Naive thymus-derived CD4-positive, alpha-beta T cell (primary cell): ENCODE measurements at regions not wholly inside any gene's neighbourhood (a gene's known extent, or its start where the extent isn't known, plus 50 kb on each side); places are given as distances from the start of the nearest gene placed in this dataset.

Source experiments
- ATAC-seq: fragments of 150-1000 bp; cut with Tn5 transposase; 2 replicates; pipeline ENCODE4 v1.10.0; 2021; ENCODE audit warnings: mild to moderate bottlenecking, moderate library complexity
- CTCF ChIA-PET: fragments of 350-600 bp; sonication (Branson Sonifier 250); formaldehyde crosslinking; loops from one replicate; lab custom pipeline; 2021; ENCODE audit warnings: antibody characterized with exemption; lab: Charles Lee
- POLR2A ChIA-PET: fragments of 350-600 bp; sonication (Branson Sonifier 250); formaldehyde crosslinking; loops from one replicate; lab custom pipeline; 2021; ENCODE audit warnings: antibody characterized with exemption, inconsistent platforms; lab: Charles Lee
- DNase-seq, 9 donors: peaks; one replicate each; pipeline versions ENCODE4 v3.0.0 to v3.0.0-alpha.2; 2020 to 2022; ENCODE audit warnings: mixed read lengths in 1 of 9
- H3K27ac ChIP-seq: one replicate; pipeline ENCODE4 v1.7.0; 2013; ENCODE audit warnings: mild to moderate bottlenecking, low read depth, low read length, moderate library complexity
- H3K27me3 ChIP-seq, 2 donors: one replicate each; pipeline ENCODE4 v1.7.0; 2013; ENCODE audit warnings: low read length in 2 of 2, mild to moderate bottlenecking in 2 of 2, moderate library complexity in 2 of 2; ENCODE audit not compliant: control insufficient read depth in 2 of 2, insufficient read depth in 2 of 2
- H3K36me3 ChIP-seq, 3 experiments: 1 replicate in 2 of 3; 2 replicates in 1 of 3; pipeline ENCODE4 v1.7.0; 2013; ENCODE audit warnings: low read length in 3 of 3, mild to moderate bottlenecking in 3 of 3, moderate library complexity in 1 of 3; ENCODE audit not compliant: insufficient read depth in 3 of 3, control insufficient read depth in 2 of 3
- H3K4me1 ChIP-seq, 2 donors: one replicate each; pipeline ENCODE4 v1.7.0; 2013; ENCODE audit warnings: low read length in 2 of 2, mild to moderate bottlenecking in 2 of 2, moderate library complexity in 1 of 2; ENCODE audit not compliant: control insufficient read depth in 2 of 2, insufficient read depth in 2 of 2
- H3K4me3 ChIP-seq: 2 replicates; pipeline ENCODE4 v1.7.0; 2013; ENCODE audit warnings: mild to moderate bottlenecking, low read length
- H3K9me3 ChIP-seq, 3 experiments: 1 replicate in 2 of 3; 2 replicates in 1 of 3; pipeline ENCODE4 v1.7.0; 2013; ENCODE audit warnings: low read length in 3 of 3; ENCODE audit not compliant: control insufficient read depth in 2 of 3
- H3K27ac Mint-ChIP-seq, 9 donors: one replicate each; pipeline ENCODE4 v1.8.0; 2020 to 2022; ENCODE audit warnings: mixed read lengths in 9 of 9, mild to moderate bottlenecking in 8 of 9, moderate library complexity in 5 of 9, inconsistent platforms in 2 of 9
- H3K27me3 Mint-ChIP-seq, 5 donors: one replicate each; pipeline ENCODE4 v1.8.0; 2021 to 2022; ENCODE audit warnings: mixed read lengths in 5 of 5, mild to moderate bottlenecking in 1 of 5
- H3K36me3 Mint-ChIP-seq, 5 donors: one replicate each; pipeline ENCODE4 v1.8.0; 2020 to 2022; ENCODE audit warnings: mixed read lengths in 5 of 5, mild to moderate bottlenecking in 3 of 5, inconsistent platforms in 1 of 5
- H3K4me1 Mint-ChIP-seq, 7 donors: one replicate each; pipeline ENCODE4 v1.8.0; 2020 to 2022; ENCODE audit warnings: mixed read lengths in 7 of 7, mild to moderate bottlenecking in 3 of 7, inconsistent platforms in 1 of 7
- H3K4me3 Mint-ChIP-seq, 10 donors: one replicate each; pipeline ENCODE4 v1.8.0; 2020 to 2022; ENCODE audit warnings: mild to moderate bottlenecking in 10 of 10, mixed read lengths in 10 of 10, moderate library complexity in 6 of 10, inconsistent platforms in 2 of 10
- H3K9me3 Mint-ChIP-seq, 11 donors: one replicate each; pipeline ENCODE4 v1.8.0; 2020 to 2022; ENCODE audit warnings: mixed read lengths in 11 of 11, mild to moderate bottlenecking in 4 of 11, inconsistent platforms in 1 of 11, moderate library complexity in 1 of 11
- intact Hi-C, 2 donors: fragments of 100-400 bp; cut with micrococcal nuclease; formaldehyde crosslinking; loops; one replicate each; pipeline ENCODE4 v1.15.1; 2023

DNA sequence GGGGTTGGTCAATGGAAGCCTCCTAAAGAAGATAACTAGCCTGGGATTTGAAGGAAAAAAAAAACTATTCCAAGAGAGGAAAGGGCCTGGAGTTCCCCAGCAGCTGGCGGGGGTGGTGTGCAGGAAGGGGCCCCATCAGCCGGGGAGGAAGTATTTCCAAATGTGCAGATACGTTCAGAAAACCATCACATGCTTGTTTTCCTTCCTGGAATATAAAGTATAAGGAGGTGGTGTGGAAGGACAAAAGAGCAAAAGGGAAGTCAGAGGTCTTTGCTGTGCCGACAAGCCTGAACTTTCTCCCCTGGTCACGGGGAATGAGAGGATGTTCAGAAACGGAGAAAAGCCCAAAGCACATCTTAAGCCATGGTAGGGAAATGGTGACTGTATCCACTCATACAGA is 72.0 kb upstream of the BACE2 start:
- peaks cover 0 to 11% (median 3%) of the 10 kb centered on the region in 11 donors for H3K9me3 Mint-ChIP-seq

DNA sequence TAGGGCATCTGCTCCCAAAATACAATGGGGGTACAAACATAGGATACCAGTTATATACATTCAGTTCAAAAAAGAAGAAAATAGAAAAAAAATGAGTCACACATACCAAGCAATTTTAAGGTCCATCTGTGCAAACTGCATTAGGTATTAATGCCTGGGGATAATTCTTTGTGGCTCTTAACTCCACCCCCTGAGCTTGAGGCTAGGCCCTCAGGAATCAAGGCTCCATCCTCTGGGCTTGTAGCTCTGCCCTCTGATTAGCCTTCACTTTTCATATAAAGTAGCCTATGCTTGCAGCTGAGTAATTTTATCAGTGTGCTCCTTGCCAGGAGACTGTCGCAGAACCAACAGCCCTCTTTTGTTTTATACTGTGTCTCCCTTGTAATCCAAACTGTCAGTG is 69.9 kb upstream of the BACE2 start:
- Mint-ChIP-seq H3K27me3 (peaks cover 3 to 27% (median 14%) of the 10 kb centered on the region in 5 donors), H3K9me3 (peaks cover 0 to 11% (median 3%) of the 10 kb centered on the region in 11 donors), H3K36me3 (no peaks in the 10 kb centered on the region), H3K4me3 (no peak overlapping the region), H3K27ac (no peak overlapping the region), H3K4me1 (no peaks in the 10 kb centered on the region)
- intact Hi-C loops = no loop called here
- no peak overlapping the region for H3K27ac ChIP-seq
- H3K4me1 ChIP-seq = no peaks in the 10 kb centered on the region
- ChIA-PET CTCF (no interaction called here), POLR2A (no interaction called here)
- ATAC-seq (no peak), DNase-seq (no peak)
- H3K4me3 ChIP-seq = no peak overlapping the region
- no peaks in the 10 kb centered on the region for H3K27me3 ChIP-seq
- H3K9me3 ChIP-seq = no peaks in the 10 kb centered on the region
- no peaks in the 10 kb centered on the region for H3K36me3 ChIP-seq

More for the DNA sequence above, 72.0 kb upstream of the BACE2 start:
- DNase-seq (no peak), ATAC-seq (no peak)
- ChIA-PET POLR2A (no interaction called here), CTCF (no interaction called here)
- peaks cover 3 to 34% (median 13%) of the 10 kb centered on the region in 5 donors for H3K27me3 Mint-ChIP-seq
- H3K27ac Mint-ChIP-seq = no peak overlapping the region
- H3K36me3 Mint-ChIP-seq = no peaks in the 10 kb centered on the region
- no peaks in the 10 kb centered on the region for H3K36me3 ChIP-seq
- no peaks in the 10 kb centered on the region for H3K27me3 ChIP-seq
- H3K4me3 Mint-ChIP-seq = no peak overlapping the region
- intact Hi-C loops = no loop called here
- H3K9me3 ChIP-seq = no peaks in the 10 kb centered on the region
- H3K4me1 ChIP-seq = no peaks in the 10 kb centered on the region
- no peak overlapping the region for H3K27ac ChIP-seq
- H3K4me1 Mint-ChIP-seq = no peaks in the 10 kb centered on the region
- no peak overlapping the region for H3K4me3 ChIP-seq

DNA sequence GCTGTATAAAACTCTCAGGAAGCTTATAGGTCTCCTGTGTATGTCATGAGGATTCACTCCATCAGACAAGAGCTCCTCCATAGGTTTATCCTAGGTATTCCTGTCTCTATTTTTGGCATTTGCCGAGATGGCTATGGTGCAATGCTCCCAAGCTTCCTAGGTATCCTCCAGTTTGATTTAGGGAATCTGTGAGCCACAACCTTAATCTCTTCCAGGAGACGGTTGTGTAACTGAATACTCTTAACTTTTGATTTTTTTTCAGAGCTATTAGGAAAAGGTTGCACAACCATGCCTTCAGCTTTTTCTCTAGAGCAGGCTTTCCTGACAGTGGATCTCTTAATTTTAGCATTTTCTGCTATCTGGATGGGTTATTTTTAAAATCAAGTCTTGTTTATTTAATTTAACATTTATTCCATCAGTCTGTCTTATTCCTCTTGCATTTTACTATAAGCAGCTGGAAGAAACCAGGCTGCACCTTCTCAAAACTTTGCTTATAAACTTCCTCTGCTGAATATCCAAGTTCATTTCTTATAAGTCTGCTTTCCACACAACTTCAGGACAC is 69.4 kb upstream of the BACE2 start:
- H3K36me3 ChIP-seq = no peaks in the 10 kb centered on the region
- Mint-ChIP-seq H3K4me1 (no peaks in the 10 kb centered on the region), H3K36me3 (no peaks in the 10 kb centered on the region), H3K27ac (no peak overlapping the region), H3K4me3 (no peak overlapping the region), H3K9me3 (peaks cover 0 to 11% (median 3%) of the 10 kb centered on the region in 11 donors), H3K27me3 (peaks cover 3 to 27% (median 14%) of the 10 kb centered on the region in 5 donors)
- ChIA-PET CTCF (no interaction called here), POLR2A (no interaction called here)
- ATAC-seq (no peak), DNase-seq (no peak)
- intact Hi-C loops = no loop called here
- H3K27me3 ChIP-seq = no peaks in the 10 kb centered on the region
- H3K27ac ChIP-seq = no peak overlapping the region
- H3K4me3 ChIP-seq = no peak overlapping the region
- H3K9me3 ChIP-seq = no peaks in the 10 kb centered on the region
- no peaks in the 10 kb centered on the region for H3K4me1 ChIP-seq

- intact Hi-C loops = no loop called here
- Mint-ChIP-seq H3K27me3 (peaks cover 0 to 32% (median 29%) of the 10 kb centered on the region in 5 donors), H3K36me3 (peaks cover 0 to 5% (median 0%) of the 10 kb centered on the region in 5 donors), H3K4me1 (no peaks in the 10 kb centered on the region), H3K27ac (peak overlapping the region in 1 of 9 donors; percentile 33), H3K4me3 (no peak overlapping the region), H3K9me3 (peaks cover 0 to 14% (median 4%) of the 10 kb centered on the region in 11 donors)
- H3K36me3 ChIP-seq = no peaks in the 10 kb centered on the region
- ATAC-seq = no peak
- ChIA-PET POLR2A (no interaction called here), CTCF (no interaction called here)
- no peaks in the 10 kb centered on the region for H3K4me1 ChIP-seq
- DNase-seq = no peak
- no peak overlapping the region for H3K4me3 ChIP-seq
- H3K27ac ChIP-seq = no peak overlapping the region
- no peaks in the 10 kb centered on the region for H3K9me3 ChIP-seq
- H3K27me3 ChIP-seq = peaks cover 0 to 4% of the 10 kb centered on the region in 2 donors
These were observed 67.0 kb upstream of the BACE2 start for GRCh38 chr21:41100826-41101550.

GRCh38 chr21:41102281-41102680 is 65.7 kb upstream of the BACE2 start:
- CTCF ChIA-PET = no interaction called here
- Mint-ChIP-seq H3K4me3 (no peak overlapping the region), H3K4me1 (no peaks in the 10 kb centered on the region)

GRCh38 chr21:41107602-41108001 is 60.4 kb upstream of the BACE2 start:
- Mint-ChIP-seq H3K36me3 (peaks cover 0 to 9% (median 0%) of the 10 kb centered on the region in 5 donors), H3K4me3 (no peak overlapping the region), H3K9me3 (peaks cover 0 to 8% (median 0%) of the 10 kb centered on the region in 11 donors), H3K27me3 (peaks cover 10 to 34% (median 30%) of the 10 kb centered on the region in 5 donors), H3K4me1 (peaks cover 8 to 21% (median 20%) of the 10 kb centered on the region in 7 donors), H3K27ac (no peak overlapping the region)
- no peak for ATAC-seq
- intact Hi-C loops = no loop called here
- Histone ChIP-seq H3K4me1 (peaks cover under 1% of the 10 kb centered on the region in 2 donors), H3K27ac (no peak overlapping the region), H3K9me3 (no peaks in the 10 kb centered on the region), H3K36me3 (no peaks in the 10 kb centered on the region), H3K4me3 (no peak overlapping the region), H3K27me3 (peaks cover 0 to 4% of the 10 kb centered on the region in 2 donors)
- CTCF ChIA-PET = no interaction called here
- no peak for DNase-seq
- POLR2A ChIA-PET = interaction anchor here (0.6 kb wide), 1 partner anchor 10 kb away, joined by 3 read pairs; no protein-coding TSS in a partner anchor

More at GRCh38 chr21:41102281-41102680, 65.7 kb upstream of the BACE2 start:
- Mint-ChIP-seq H3K27ac (peak overlapping the region in 1 of 9 donors; percentile 6), H3K36me3 (peaks cover 0 to 5% (median 0%) of the 10 kb centered on the region in 5 donors), H3K27me3 (peaks cover 0 to 37% (median 24%) of the 10 kb centered on the region in 5 donors), H3K9me3 (peaks cover 0 to 14% (median 4%) of the 10 kb centered on the region in 11 donors)
- peaks cover 0 to 4% of the 10 kb centered on the region in 2 donors for H3K27me3 ChIP-seq
- intact Hi-C loops = no loop called here
- no peaks in the 10 kb centered on the region for H3K36me3 ChIP-seq
- no peak for DNase-seq
- H3K4me1 ChIP-seq = no peaks in the 10 kb centered on the region
- H3K9me3 ChIP-seq = no peaks in the 10 kb centered on the region
- POLR2A ChIA-PET = no interaction called here
- H3K4me3 ChIP-seq = no peak overlapping the region
- no peak overlapping the region for H3K27ac ChIP-seq
- no peak for ATAC-seq
